ENCODE measurements at regions not wholly inside any gene's neighbourhood (a gene's known extent, or its start where the extent isn't known, plus 50 kb on each side); places are given as distances from the start of the nearest gene placed in this dataset.

DNA sequence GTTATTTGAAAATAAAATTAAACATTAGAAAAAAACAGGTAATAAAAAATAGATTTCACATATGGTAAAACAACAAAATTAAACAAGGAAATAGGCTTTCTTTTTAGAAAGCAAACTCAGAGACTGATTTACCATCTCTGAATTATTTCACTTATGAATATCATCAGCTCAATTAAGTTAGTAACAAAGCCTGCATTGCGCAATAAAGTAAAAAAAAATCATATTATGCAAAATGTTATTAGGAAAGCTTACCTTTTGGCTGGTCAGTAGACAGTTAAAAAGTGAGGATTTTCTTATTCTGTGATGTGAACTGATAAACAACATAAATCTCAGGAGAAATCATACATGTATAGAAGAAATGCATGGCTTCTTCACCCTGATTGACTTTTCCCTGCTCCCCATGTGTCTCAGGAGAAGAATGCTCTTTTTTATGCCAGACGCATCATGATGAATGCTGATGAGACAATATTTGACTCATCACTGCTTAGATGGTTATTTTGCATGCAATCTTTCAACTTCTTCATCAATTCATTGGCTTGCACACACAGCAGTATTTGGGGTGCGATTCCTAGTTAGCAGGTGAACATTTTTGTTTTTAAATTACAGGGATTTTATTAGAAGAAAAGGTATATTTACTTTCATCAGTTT lies 124.5 kb upstream of the USP15 start:
- no peak for TF ChIP-seq POLR2A (IDR thresholded peaks at IDR 0.05)
- TF ChIP-seq, protein P1, sequence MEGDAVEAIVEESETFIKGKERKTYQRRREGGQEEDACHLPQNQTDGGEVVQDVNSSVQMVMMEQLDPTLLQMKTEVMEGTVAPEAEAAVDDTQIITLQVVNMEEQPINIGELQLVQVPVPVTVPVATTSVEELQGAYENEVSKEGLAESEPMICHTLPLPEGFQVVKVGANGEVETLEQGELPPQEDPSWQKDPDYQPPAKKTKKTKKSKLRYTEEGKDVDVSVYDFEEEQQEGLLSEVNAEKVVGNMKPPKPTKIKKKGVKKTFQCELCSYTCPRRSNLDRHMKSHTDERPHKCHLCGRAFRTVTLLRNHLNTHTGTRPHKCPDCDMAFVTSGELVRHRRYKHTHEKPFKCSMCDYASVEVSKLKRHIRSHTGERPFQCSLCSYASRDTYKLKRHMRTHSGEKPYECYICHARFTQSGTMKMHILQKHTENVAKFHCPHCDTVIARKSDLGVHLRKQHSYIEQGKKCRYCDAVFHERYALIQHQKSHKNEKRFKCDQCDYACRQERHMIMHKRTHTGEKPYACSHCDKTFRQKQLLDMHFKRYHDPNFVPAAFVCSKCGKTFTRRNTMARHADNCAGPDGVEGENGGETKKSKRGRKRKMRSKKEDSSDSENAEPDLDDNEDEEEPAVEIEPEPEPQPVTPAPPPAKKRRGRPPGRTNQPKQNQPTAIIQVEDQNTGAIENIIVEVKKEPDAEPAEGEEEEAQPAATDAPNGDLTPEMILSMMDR (IDR thresholded peaks at IDR 0.05), result no peak
